Lung microvascular endothelial cell (primary cell): ENCODE measurements at regions not wholly inside any gene's neighbourhood (a gene's known extent, or its start where the extent isn't known, plus 50 kb on each side); places are given as distances from the start of the nearest gene placed in this dataset.
A peak's percentile ranks its signal among the peaks of the same experiment; 100 is the strongest.
"Not testable (repeated sequence)": the region's sequence is repeated elsewhere in the genome, so short reads cannot be mapped to it uniquely, and the experiment has no call there.

ENCODE experiments used
- DNase-seq, 2 donors: peaks; one replicate each; pipeline versions ENCODE4 v3.0.0 to v3.0.0-alpha.2; 2010; ENCODE audit warnings: low read depth in 2 of 2

GRCh38 chrX:79026742-79027141 lies 81.6 kb downstream of the P2RY10 start:
- not testable (repeated sequence) for DNase-seq

GRCh38 chrX:79035421-79035820 lies 90.2 kb downstream of the P2RY10 start:
- no peak for DNase-seq

- DNase-seq = no peak
Measured at GRCh38 chrX:79036157-79036880, 91.1 kb downstream of the P2RY10 start.

DNA sequence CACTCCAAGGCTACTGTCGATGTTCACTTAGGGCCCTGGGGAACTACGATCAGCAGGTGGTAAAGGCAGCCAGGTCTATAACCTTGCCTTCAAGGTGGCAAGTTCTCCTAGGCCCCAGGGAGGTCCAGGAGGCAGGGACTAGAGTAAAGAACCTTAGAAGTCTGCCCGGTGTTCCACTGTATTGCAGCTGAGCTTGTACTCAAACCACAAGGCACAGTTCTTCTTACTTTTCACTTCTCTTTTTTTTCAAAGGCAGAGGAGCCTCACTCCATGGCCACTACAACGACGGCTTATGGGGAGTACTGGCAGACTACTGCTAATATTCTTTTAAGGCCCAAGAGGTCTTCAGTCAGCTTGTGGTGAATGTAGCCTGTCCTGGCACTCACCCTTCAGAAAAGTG lies 78.8 kb upstream of the GPR174 start:
- DNase-seq = no peak

GRCh38 chrX:79078114-79078513 lies 66.4 kb upstream of the GPR174 start:
- DNase-seq = no peak

DNA sequence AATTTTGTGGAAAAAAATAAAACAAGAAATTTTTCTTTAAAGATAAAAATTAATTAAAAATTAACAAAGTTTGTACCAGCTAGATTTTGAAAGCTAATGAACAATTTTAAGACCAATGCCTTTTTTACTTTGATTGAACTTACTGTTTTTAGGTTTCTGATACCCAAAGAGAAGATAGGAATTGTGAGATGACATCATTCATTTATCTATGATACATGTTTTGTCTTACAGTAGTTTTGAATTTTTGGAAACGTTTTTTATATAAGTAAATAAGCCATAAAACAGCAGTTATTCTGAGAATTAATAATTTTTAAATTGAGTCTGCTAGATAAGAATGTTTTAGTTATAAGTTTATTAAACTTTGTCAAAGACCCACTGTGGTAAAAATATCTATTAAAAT lies 65.0 kb upstream of the GPR174 start:
- no peak for DNase-seq

DNA sequence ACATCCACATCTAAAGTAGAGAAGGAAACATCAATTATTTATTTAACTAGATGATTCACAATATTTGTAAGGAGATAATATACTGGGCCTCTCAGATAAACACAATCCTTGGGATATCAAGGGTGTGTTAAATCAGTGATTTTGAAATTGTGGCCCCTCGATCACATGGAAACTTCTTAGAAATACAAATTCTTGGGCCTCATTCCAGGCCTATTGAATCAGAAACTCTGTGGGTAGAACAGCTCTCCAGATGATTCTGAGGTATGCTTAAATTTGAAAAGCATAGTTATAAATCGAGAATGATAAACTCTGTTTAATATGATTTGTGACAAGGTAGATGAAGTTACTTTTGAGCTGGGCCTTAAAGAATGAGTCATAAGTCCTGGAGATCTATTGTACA lies 64.3 kb upstream of the GPR174 start:
- DNase-seq = no peak

- peak; percentile 28 to 61 for DNase-seq
Measured at GRCh38 chrX:79081895-79082512, 62.5 kb upstream of the GPR174 start.

- DNase-seq = no peak
Measured at GRCh38 chrX:79082899-79083298, 61.6 kb upstream of the GPR174 start.

DNA sequence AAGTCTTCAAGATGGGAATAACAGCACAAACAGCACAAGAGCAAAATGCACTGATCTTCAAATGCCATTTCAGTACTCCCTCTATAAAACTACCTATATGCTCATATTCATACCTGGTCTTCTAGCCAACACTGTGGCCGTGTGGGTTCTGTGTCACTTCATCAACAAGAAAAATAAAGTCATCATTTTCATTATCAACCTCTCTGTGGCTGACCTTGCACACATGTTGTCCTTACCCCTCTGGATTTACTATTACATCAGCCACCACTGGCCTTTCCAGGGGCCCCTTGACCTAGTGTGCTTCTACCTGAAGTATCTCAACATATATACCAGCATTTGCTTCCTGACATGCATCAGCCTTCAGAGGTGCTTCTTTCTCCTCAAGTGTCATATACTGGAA lies 59.6 kb upstream of the GPR174 start:
- no peak for DNase-seq

- DNase-seq = no peak
Measured at GRCh38 chrX:79089896-79090584, 54.4 kb upstream of the GPR174 start.

GRCh38 chrX:79094075-79094832 lies 50.2 kb upstream of the GPR174 start:
- no peak for DNase-seq
